HG03280 (cell line): ENCODE measurements at regions not wholly inside any gene's neighbourhood (a gene's known extent, or its start where the extent isn't known, plus 50 kb on each side); places are given as distances from the start of the nearest gene placed in this dataset.

Experiments
- ATAC-seq: cut with Tn5 transposase; IDR thresholded peaks from one replicate; pipeline ENCODE4 v1.9.1; 2021; ENCODE audit warnings: mild to moderate bottlenecking, moderate library complexity; ENCODE audit not compliant: unreplicated experiment

- ATAC-seq: no peak
Observed at GRCh38 chr4:158010361-158010760, 162.5 kb downstream of the GASK1B start.

- ATAC-seq: no peak
Observed at GRCh38 chr4:158008551-158009218, 164.1 kb downstream of the GASK1B start.

- no peak for ATAC-seq
Observed at GRCh38 chr4:158007566-158007965, 165.3 kb downstream of the GASK1B start.

GRCh38 chr4:158006990-158007389 is 165.8 kb downstream of the GASK1B start:
- ATAC-seq: no peak

- ATAC-seq: no peak
Observed at GRCh38 chr4:158005021-158005420, 167.8 kb downstream of the GASK1B start.

GRCh38 chr4:158004101-158004500 is 168.7 kb downstream of the GASK1B start:
- ATAC-seq: no peak

- ATAC-seq: no peak
Observed at GRCh38 chr4:158003212-158003611, 169.6 kb downstream of the GASK1B start.

GRCh38 chr4:158002173-158002572 is 170.7 kb downstream of the GASK1B start:
- ATAC-seq: no peak

GRCh38 chr4:158001756-158002155 is 171.1 kb downstream of the GASK1B start:
- no peak for ATAC-seq

- no peak for ATAC-seq
Observed at GRCh38 chr4:157999723-158000122, 173.1 kb downstream of the GASK1B start.

- ATAC-seq: no peak
Observed at GRCh38 chr4:157997296-157997695, 175.5 kb downstream of the GASK1B start.

- ATAC-seq: no peak
Observed at GRCh38 chr4:157996061-157997028, 176.5 kb downstream of the GASK1B start.

- no peak for ATAC-seq
Observed at GRCh38 chr4:157994863-157995262, 178.0 kb downstream of the GASK1B start.

GRCh38 chr4:157992948-157993839 is 179.6 kb downstream of the GASK1B start:
- ATAC-seq: no peak

GRCh38 chr4:157992038-157992705 is 180.7 kb downstream of the GASK1B start:
- peak; percentile 54 for ATAC-seq

- no peak for ATAC-seq
Observed at GRCh38 chr4:157988641-157989040, 184.2 kb downstream of the GASK1B start.

GRCh38 chr4:157984285-157984911 is 188.4 kb downstream of the GASK1B start:
- ATAC-seq: no peak

- no peak for ATAC-seq
Observed at GRCh38 chr4:157983300-157983699, 189.5 kb downstream of the GASK1B start.

- ATAC-seq: no peak
Observed at GRCh38 chr4:157980158-157980557, 192.7 kb downstream of the GASK1B start.
